ENCODE measurements at regions not wholly inside any gene's neighbourhood (a gene's known extent, or its start where the extent isn't known, plus 50 kb on each side); places are given as distances from the start of the nearest gene placed in this dataset.

DNA sequence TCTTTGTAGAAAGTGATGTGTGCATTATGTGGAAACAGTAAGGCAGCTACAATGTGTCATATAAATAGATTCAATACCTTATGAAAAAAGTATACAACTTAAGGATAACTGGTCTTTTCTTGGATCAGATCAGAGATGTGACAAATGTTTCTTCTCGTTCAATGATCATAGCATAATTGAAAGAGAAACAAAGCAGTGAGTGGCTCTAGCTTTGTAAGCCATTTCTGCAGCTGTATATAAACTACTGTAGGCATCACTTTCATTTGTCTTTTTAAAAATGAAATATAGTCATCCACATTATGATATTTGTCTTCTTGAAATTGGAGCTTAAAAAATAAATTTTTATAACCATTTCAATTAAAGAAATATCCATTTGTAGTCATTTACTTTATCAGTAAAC is 63.8 kb upstream of the LMO3 start (continued):
- TF ChIP-seq CTBP1 (IDR thresholded peaks at IDR 0.05; ENCODE audit: borderline replicate concordance) (no peak), MCM5 (IDR thresholded peaks at IDR 0.05; ENCODE audit: low read depth) (no peak), TEAD2 (tag; IDR thresholded peaks at IDR 0.05) (no peak)

GRCh38 chr12:16668198-16668597 is 62.2 kb upstream of the LMO3 start:
- FAIRE-seq (no peak), ATAC-seq (no peak), DNase-seq (ENCODE audit: extremely low read depth in 1 of 4, low spot score in 3 of 4) (no peak)
- no peak overlapping the region for H3K9ac ChIP-seq (ENCODE audit: insufficient read depth in 1 of 2, low read depth in 2 of 2, low read length in 2 of 2)
- CTCF ChIA-PET (ENCODE audit: low intra/inter-chr PET ratio), result no interaction called here
- no peaks in the 10 kb centered on the region for H3K4me1 ChIP-seq (replicated peaks in 1 of 2; ENCODE audit: control insufficient read depth in 2 of 2, insufficient read depth in 2 of 2, low read length in 2 of 2)
- H3K79me2 ChIP-seq (ENCODE audit: control insufficient read depth, insufficient read depth, low read length), result no peaks in the 10 kb centered on the region
- H2AFZ ChIP-seq (ENCODE audit: low read depth, low read length), result no peak overlapping the region
- no peaks in the 10 kb centered on the region for H3K36me3 ChIP-seq (ENCODE audit: control insufficient read depth, insufficient read depth, low read length)
- H3K9me1 ChIP-seq (ENCODE audit: control insufficient read depth, insufficient read depth, low read length), result no peaks in the 10 kb centered on the region
- H3K4me3 ChIP-seq, result no peak overlapping the region
- no peaks in the 10 kb centered on the region for H3K27me3 ChIP-seq (ENCODE audit: control insufficient read depth in 2 of 2, insufficient read depth in 2 of 2, low read length in 2 of 2)
- no peaks in the 10 kb centered on the region for H3K9me3 ChIP-seq (replicated peaks; ENCODE audit: control insufficient read depth, insufficient read depth, low read depth, low read length)
- no peak overlapping the region for H3K4me2 ChIP-seq (ENCODE audit: insufficient read depth, low read length)
- intact Hi-C loops (cut with micrococcal nuclease), result no loop called here
- POLR2A ChIA-PET, result no interaction called here
- H3K27ac ChIP-seq (ENCODE audit: extremely low read depth, low read depth, low read length), result no peak overlapping the region
- H4K20me1 ChIP-seq (replicated peaks; ENCODE audit: control insufficient read depth, insufficient read depth, low read length), result no peaks in the 10 kb centered on the region
- 0% methylated on average over 2 of the region's 2 CpGs for WGBS (ENCODE audit: insufficient coverage, low coverage, missing lambda C conversion rate)
- no TSS peak for BruUV-seq (replicated peaks)
- in situ Hi-C loops (cut with MboI), result no loop called here
- TF ChIP-seq, protein P1, sequence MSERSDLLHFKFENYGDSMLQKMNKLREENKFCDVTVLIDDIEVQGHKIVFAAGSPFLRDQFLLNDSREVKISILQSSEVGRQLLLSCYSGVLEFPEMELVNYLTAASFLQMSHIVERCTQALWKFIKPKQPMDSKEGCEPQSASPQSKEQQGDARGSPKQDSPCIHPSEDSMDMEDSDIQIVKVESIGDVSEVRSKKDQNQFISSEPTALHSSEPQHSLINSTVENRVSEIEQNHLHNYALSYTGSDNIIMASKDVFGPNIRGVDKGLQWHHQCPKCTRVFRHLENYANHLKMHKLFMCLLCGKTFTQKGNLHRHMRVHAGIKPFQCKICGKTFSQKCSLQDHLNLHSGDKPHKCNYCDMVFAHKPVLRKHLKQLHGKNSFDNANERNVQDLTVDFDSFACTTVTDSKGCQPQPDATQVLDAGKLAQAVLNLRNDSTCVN (CRISPR knock-in tag; IDR thresholded peaks at IDR 0.05), result no peak

DNA sequence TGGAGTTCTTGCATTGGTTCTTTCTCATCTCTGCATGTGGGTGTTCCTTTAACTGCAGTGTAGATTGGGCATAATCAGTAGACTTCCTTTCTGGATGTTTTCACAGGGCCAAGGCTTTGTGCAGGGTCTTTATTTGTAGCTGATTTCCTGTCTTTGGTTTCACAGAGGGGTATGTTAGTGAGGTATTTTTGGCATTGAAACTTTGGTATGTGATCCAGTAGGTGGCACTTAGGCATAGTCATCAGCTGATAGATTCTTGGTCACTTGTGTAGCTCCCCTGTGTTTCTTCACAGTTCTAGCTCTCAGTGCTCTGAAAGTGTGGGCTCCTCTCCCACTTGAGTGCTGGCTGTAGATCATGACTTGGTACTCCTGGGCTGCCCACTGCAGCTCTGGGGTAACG is 52.7 kb upstream of the LMO3 start:
- FAIRE-seq, result no peak
- Histone ChIP-seq H3K4me3 (no peak overlapping the region), H3K4me2 (ENCODE audit: insufficient read depth, low read length) (no peak overlapping the region), H3K79me2 (ENCODE audit: control insufficient read depth, insufficient read depth, low read length) (no peaks in the 10 kb centered on the region), H2AFZ (ENCODE audit: low read depth, low read length) (no peak overlapping the region), H3K9me3 (replicated peaks; ENCODE audit: control insufficient read depth, insufficient read depth, low read depth, low read length) (no peaks in the 10 kb centered on the region), H3K9me1 (ENCODE audit: control insufficient read depth, insufficient read depth, low read length) (no peaks in the 10 kb centered on the region), H3K4me1 (replicated peaks in 1 of 2; ENCODE audit: control insufficient read depth in 2 of 2, insufficient read depth in 2 of 2, low read length in 2 of 2) (no peaks in the 10 kb centered on the region), H3K36me3 (ENCODE audit: control insufficient read depth, insufficient read depth, low read length) (no peaks in the 10 kb centered on the region), H3K27me3 (ENCODE audit: control insufficient read depth in 2 of 2, insufficient read depth in 2 of 2, low read length in 2 of 2) (no peaks in the 10 kb centered on the region), H3K9ac (ENCODE audit: insufficient read depth in 1 of 2, low read depth in 2 of 2, low read length in 2 of 2) (no peak overlapping the region), H4K20me1 (replicated peaks; ENCODE audit: control insufficient read depth, insufficient read depth, low read length) (no peaks in the 10 kb centered on the region), H3K27ac (ENCODE audit: extremely low read depth, low read depth, low read length) (no peak overlapping the region)
- no TSS peak for BruUV-seq (replicated peaks)
- CTCF ChIA-PET (ENCODE audit: low intra/inter-chr PET ratio), result no interaction called here
- in situ Hi-C loops (cut with MboI) (no loop called here), intact Hi-C loops (cut with micrococcal nuclease) (no loop called here)
- TF ChIP-seq HIVEP1 (CRISPR knock-in tag; IDR thresholded peaks at IDR 0.05) (no peak), KAT8 (IDR thresholded peaks at IDR 0.05; ENCODE audit: low read depth) (no peak), ZNF12 (CRISPR knock-in tag; IDR thresholded peaks at IDR 0.05) (no peak), ZNF23 (CRISPR knock-in tag; IDR thresholded peaks at IDR 0.05) (no peak), ZNF707 (CRISPR knock-in tag; conservative IDR thresholded peaks at IDR 0.05) (no peak), ZBED1 (IDR thresholded peaks at IDR 0.05) (no peak), ZNF511 (CRISPR knock-in tag; IDR thresholded peaks at IDR 0.05) (no peak)
- TF ChIP-seq, protein P2, sequence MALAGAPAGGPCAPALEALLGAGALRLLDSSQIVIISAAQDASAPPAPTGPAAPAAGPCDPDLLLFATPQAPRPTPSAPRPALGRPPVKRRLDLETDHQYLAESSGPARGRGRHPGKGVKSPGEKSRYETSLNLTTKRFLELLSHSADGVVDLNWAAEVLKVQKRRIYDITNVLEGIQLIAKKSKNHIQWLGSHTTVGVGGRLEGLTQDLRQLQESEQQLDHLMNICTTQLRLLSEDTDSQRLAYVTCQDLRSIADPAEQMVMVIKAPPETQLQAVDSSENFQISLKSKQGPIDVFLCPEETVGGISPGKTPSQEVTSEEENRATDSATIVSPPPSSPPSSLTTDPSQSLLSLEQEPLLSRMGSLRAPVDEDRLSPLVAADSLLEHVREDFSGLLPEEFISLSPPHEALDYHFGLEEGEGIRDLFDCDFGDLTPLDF (CRISPR knock-in tag; IDR thresholded peaks at IDR 0.05), result no peak
- DNase-seq (ENCODE audit: extremely low read depth in 1 of 4, low spot score in 3 of 4), result no peak
- ATAC-seq, result no peak
- POLR2A ChIA-PET, result no interaction called here
- 0% methylated on average over 1 of the region's 1 CpG for WGBS (ENCODE audit: insufficient coverage, low coverage, missing lambda C conversion rate)

All from K562 (cell line).